HCT116 (cell line): ENCODE measurements at regions not wholly inside any gene's neighbourhood (a gene's known extent, or its start where the extent isn't known, plus 50 kb on each side); places are given as distances from the start of the nearest gene placed in this dataset.

Experiments used
- ATAC-seq: fragments of 200-7000 bp; cut with Tn5 transposase; 2 replicates; pipeline ENCODE4 v1.9.1; 2020; ENCODE audit warnings: mild to moderate bottlenecking, moderate library complexity
- BruUV-seq: library from RNA; stranded (reverse); fragments of 400-500 nt; replicated peaks from 2 replicates; lab custom pipeline; 2021; lab: Mats Ljungman, UMichigan
- CTCF ChIA-PET: fragments of 300-600 bp; sonication (Branson Sonifier 250); formaldehyde crosslinking; loops from one replicate; lab custom pipeline; 2021; ENCODE audit warnings: antibody characterized with exemption; lab: Charles Lee
- POLR2A ChIA-PET: fragments of 300-600, 350-600 bp; sonication (Branson Sonifier 250); formaldehyde crosslinking; loops from one replicate; lab custom pipeline; 2021; ENCODE audit warnings: antibody characterized with exemption; lab: Charles Lee
- RAD21 ChIA-PET, 2 experiments: fragments of 300-600 bp; sonication (Branson Sonifier 250); formaldehyde crosslinking; loops; one replicate each; lab custom pipeline; 2023; ENCODE audit warnings: low total read pairs in 2 of 2; ENCODE audit not compliant: uncharacterized antibody in 2 of 2, unreplicated experiment in 2 of 2, low non-redundant PET in 1 of 2; lab: Charles Lee
- DNase-seq: peaks from one replicate; pipeline ENCODE4 v3.0.0-alpha.2; 2010; ENCODE audit warnings: low read depth, low spot score
- H2AFZ ChIP-seq: fragments of 200-600 bp; shearing (Covaris generic), sonication (generic); 2 replicates; pipeline ENCODE4 v1.6.1; 2017; ENCODE audit warnings: low read depth, mixed run types, mixed read lengths, antibody characterized with exemption, low read length; ENCODE audit not compliant: poor library complexity, severe bottlenecking
- H3K27ac ChIP-seq: 2 replicates; pipeline ENCODE4 v1.5.1; 2012; ENCODE audit warnings: low read depth, low read length
- H3K27me3 ChIP-seq: fragments of 200-600 bp; sonication (generic); 2 replicates; pipeline ENCODE4 v1.6.1; 2016; ENCODE audit warnings: mixed run types, low read length, mixed read lengths; ENCODE audit not compliant: insufficient read depth
- H3K36me3 ChIP-seq, 2 experiments: fragments of 200-500 bp in 1 of 2; fragments of 200-600 bp in 1 of 2; sonication (Bioruptor generic) in 1 of 2; sonication (generic) in 1 of 2; 2 replicates each; pipeline versions ENCODE4 v1.5.1 to v1.6.1; 2014 to 2016; ENCODE audit warnings: low read length in 2 of 2, inconsistent platforms in 1 of 2, mixed read lengths in 1 of 2, mixed run types in 1 of 2; ENCODE audit not compliant: insufficient read depth in 2 of 2, control insufficient read depth in 1 of 2
- H3K4me1 ChIP-seq, 2 experiments: fragments of 200-600 bp in 1 of 2; sonication (generic) in 1 of 2; 2 replicates each; pipeline versions ENCODE4 v1.5.1 to v1.6.1; 2012 to 2017; ENCODE audit warnings: low read length in 2 of 2, inconsistent platforms in 1 of 2, mild to moderate bottlenecking in 1 of 2, mixed read lengths in 1 of 2, mixed run types in 1 of 2, moderate library complexity in 1 of 2; ENCODE audit not compliant: insufficient read depth in 2 of 2, control insufficient read depth in 1 of 2
- H3K4me2 ChIP-seq: fragments of 200-600 bp; sonication (generic); 2 replicates; pipeline ENCODE4 v1.6.1; 2017; ENCODE audit warnings: mixed run types, low read length, mixed read lengths
- H3K4me3 ChIP-seq, 2 experiments: fragments of 200-600 bp in 1 of 2; sonication (generic) in 1 of 2; replicated peaks in 1 of 2; 2 replicates each; pipeline ENCODE4 v1.5.1; 2011 to 2016; ENCODE audit warnings: low read length in 2 of 2, control low read depth in 1 of 2, low read depth in 1 of 2, mild to moderate bottlenecking in 1 of 2, mixed read lengths in 1 of 2, mixed run types in 1 of 2
- H3K79me2 ChIP-seq: fragments of 200-600 bp; sonication (generic); 2 replicates; pipeline ENCODE4 v1.6.1; 2017; ENCODE audit warnings: mild to moderate bottlenecking, mixed run types, low read length, moderate library complexity, mixed read lengths; ENCODE audit not compliant: insufficient read depth
- H3K9ac ChIP-seq: fragments of 200-600 bp; sonication (generic); 2 replicates; pipeline ENCODE4 v1.6.1; 2016; ENCODE audit warnings: low read length, mixed read lengths
- H3K9me2 ChIP-seq: fragments of 200-600 bp; sonication (generic), shearing (Covaris generic); 2 replicates; pipeline ENCODE4 v1.6.1; 2017; ENCODE audit warnings: mixed run types, mild to moderate bottlenecking, moderate library complexity; ENCODE audit not compliant: insufficient read depth
- H3K9me3 ChIP-seq, 2 experiments: fragments of 200-500 bp in 1 of 2; fragments of 200-600 bp in 1 of 2; sonication (Bioruptor generic) in 1 of 2; sonication (generic) in 1 of 2; 2 replicates each; pipeline ENCODE4 v1.6.1; 2014 to 2017; ENCODE audit warnings: low read length in 2 of 2, mixed read lengths in 2 of 2, inconsistent platforms in 1 of 2, low read depth in 1 of 2, mild to moderate bottlenecking in 1 of 2, mixed run types in 1 of 2, moderate library complexity in 1 of 2; ENCODE audit not compliant: control insufficient read depth in 1 of 2, insufficient read depth in 1 of 2
- H4K20me1 ChIP-seq: fragments of 200-600 bp; sonication (generic), shearing (Covaris generic); 2 replicates; pipeline ENCODE4 v1.6.1; 2017; ENCODE audit warnings: mixed run types, mild to moderate bottlenecking, moderate library complexity; ENCODE audit not compliant: insufficient read depth
- EGR1 ChIP-seq: IDR thresholded peaks from 2 replicates; pipeline ENCODE4 v1.6.1; 2012; ENCODE audit warnings: low read depth
- ELF1 ChIP-seq: IDR thresholded peaks from 2 replicates; pipeline ENCODE4 v1.6.1; 2012; ENCODE audit warnings: low read depth, borderline replicate concordance
- EZH2 ChIP-seq: fragments of 200-600 bp; sonication (generic); IDR thresholded peaks from 2 replicates; pipeline ENCODE4 v1.6.1; 2017; ENCODE audit warnings: antibody characterized with exemption, mixed run types
- JUND ChIP-seq: IDR thresholded peaks from 2 replicates; pipeline ENCODE4 v1.6.1; 2012
- POLR2A ChIP-seq: IDR thresholded peaks from 2 replicates; pipeline ENCODE4 v1.7.0; 2011; ENCODE audit warnings: borderline replicate concordance; ENCODE audit not compliant: insufficient read depth, insufficient read length; ENCODE audit errors: extremely low read depth
- RAD21 ChIP-seq: IDR thresholded peaks from 2 replicates; pipeline ENCODE4 v1.6.1; 2012; ENCODE audit warnings: low read depth, mild to moderate bottlenecking
- REST ChIP-seq: IDR thresholded peaks from 2 replicates; pipeline ENCODE4 v1.6.1; 2012; ENCODE audit warnings: low read depth
- SP1 ChIP-seq: IDR thresholded peaks from 2 replicates; pipeline ENCODE4 v1.6.1; 2012; ENCODE audit warnings: low read depth
- TCF7L2 ChIP-seq: IDR thresholded peaks from 2 replicates; pipeline ENCODE4 v1.7.0; 2011; ENCODE audit warnings: borderline replicate concordance, inconsistent platforms; ENCODE audit not compliant: insufficient read depth, insufficient read length; ENCODE audit errors: extremely low read depth
- YY1 ChIP-seq: IDR thresholded peaks from 2 replicates; pipeline ENCODE4 v1.6.1; 2011; ENCODE audit warnings: low read length, low read depth, moderate library complexity, mild to moderate bottlenecking; ENCODE audit not compliant: insufficient replicate concordance; ENCODE audit errors: extremely low read depth
- ZFX ChIP-seq: fragments of 450-650 bp; IDR thresholded peaks from 2 replicates; pipeline ENCODE4 v1.6.1; 2017
- intact Hi-C: fragments of 100-400 bp; cut with micrococcal nuclease; formaldehyde crosslinking; loops from 2 replicates; pipeline ENCODE4 v1.10.0; 2022
- TF ChIP-seq, protein P1 (sequence below), 3 experiments: fragments of 200-600 bp in 1 of 3; sonication (generic) in 1 of 3; IDR thresholded peaks in 2 of 3; conservative IDR thresholded peaks in 1 of 3; 2 replicates each; pipeline ENCODE4 v1.5.1; 2012 to 2017; ENCODE audit warnings: low read depth in 2 of 3, low read length in 2 of 3, antibody characterized with exemption in 1 of 3, borderline replicate concordance in 1 of 3, control low read depth in 1 of 3, mild to moderate bottlenecking in 1 of 3, mixed read lengths in 1 of 3, mixed run types in 1 of 3, moderate library complexity in 1 of 3; ENCODE audit not compliant: insufficient read depth in 1 of 3

- peak; percentile 75 for ATAC-seq
Observed at GRCh38 chrX:107537815-107538214, 88.4 kb downstream of the FRMPD3 start.

GRCh38 chrX:107541244-107541643 is 87.1 kb upstream of the PRPS1 start:
- H4K20me1 ChIP-seq, result no peaks in the 10 kb centered on the region
- POLR2A ChIA-PET, result no interaction called here
- no peaks in the 10 kb centered on the region for H3K79me2 ChIP-seq
- no peaks in the 10 kb centered on the region for H3K27me3 ChIP-seq
- DNase-seq, result no peak
- no peak overlapping the region for H3K4me2 ChIP-seq
- RAD21 ChIA-PET, result interaction anchor here in 1 of 2 experiments (1.2 kb wide), 1 partner anchor 236 kb away, joined by 3 read pairs; the partner anchor contains the start of gene NCBP2L
- ATAC-seq, result no peak
- H3K36me3 ChIP-seq, result no peaks in the 10 kb centered on the region
- CTCF ChIA-PET, result no interaction called here
- H3K4me3 ChIP-seq, result no peak overlapping the region
- H3K4me1 ChIP-seq, result no peaks in the 10 kb centered on the region
- H3K9ac ChIP-seq, result no peak overlapping the region
- no peaks in the 10 kb centered on the region for H3K9me3 ChIP-seq
- H3K9me2 ChIP-seq, result no peaks in the 10 kb centered on the region
- intact Hi-C loops, result loop anchor here (5.0 kb wide), 1 partner anchor 236 kb away; the partner anchor contains the start of genes NCBP2L and TSC22D3
- no peak overlapping the region for H2AFZ ChIP-seq
- BruUV-seq, result no TSS peak
- no peak overlapping the region for H3K27ac ChIP-seq
- TF ChIP-seq REST (no peak), EZH2 (no peak), TCF7L2 (no peak), EGR1 (no peak), ELF1 (no peak), POLR2A (no peak)
- TF ChIP-seq, protein P1, sequence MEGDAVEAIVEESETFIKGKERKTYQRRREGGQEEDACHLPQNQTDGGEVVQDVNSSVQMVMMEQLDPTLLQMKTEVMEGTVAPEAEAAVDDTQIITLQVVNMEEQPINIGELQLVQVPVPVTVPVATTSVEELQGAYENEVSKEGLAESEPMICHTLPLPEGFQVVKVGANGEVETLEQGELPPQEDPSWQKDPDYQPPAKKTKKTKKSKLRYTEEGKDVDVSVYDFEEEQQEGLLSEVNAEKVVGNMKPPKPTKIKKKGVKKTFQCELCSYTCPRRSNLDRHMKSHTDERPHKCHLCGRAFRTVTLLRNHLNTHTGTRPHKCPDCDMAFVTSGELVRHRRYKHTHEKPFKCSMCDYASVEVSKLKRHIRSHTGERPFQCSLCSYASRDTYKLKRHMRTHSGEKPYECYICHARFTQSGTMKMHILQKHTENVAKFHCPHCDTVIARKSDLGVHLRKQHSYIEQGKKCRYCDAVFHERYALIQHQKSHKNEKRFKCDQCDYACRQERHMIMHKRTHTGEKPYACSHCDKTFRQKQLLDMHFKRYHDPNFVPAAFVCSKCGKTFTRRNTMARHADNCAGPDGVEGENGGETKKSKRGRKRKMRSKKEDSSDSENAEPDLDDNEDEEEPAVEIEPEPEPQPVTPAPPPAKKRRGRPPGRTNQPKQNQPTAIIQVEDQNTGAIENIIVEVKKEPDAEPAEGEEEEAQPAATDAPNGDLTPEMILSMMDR (IDR thresholded peaks at IDR 0.05 in 2 of 3, conservative IDR thresholded peaks at IDR 0.05 in 1 of 3; ENCODE audit: borderline replicate concordance in 1 of 3, insufficient read depth in 1 of 3, low read depth in 2 of 3, low read length in 2 of 3), result no peak

More at GRCh38 chrX:107537815-107538214, 88.4 kb downstream of the FRMPD3 start:
- Histone ChIP-seq H3K9me2 (no peaks in the 10 kb centered on the region), H2AFZ (no peak overlapping the region), H3K79me2 (no peaks in the 10 kb centered on the region), H3K4me2 (no peak overlapping the region), H3K27ac (no peak overlapping the region), H3K27me3 (no peaks in the 10 kb centered on the region), H3K4me3 (no peak overlapping the region), H3K9me3 (no peaks in the 10 kb centered on the region), H3K36me3 (no peaks in the 10 kb centered on the region), H3K4me1 (no peaks in the 10 kb centered on the region), H3K9ac (no peak overlapping the region), H4K20me1 (no peaks in the 10 kb centered on the region)
- TF ChIP-seq RAD21, result peak; percentile 67
- TF ChIP-seq YY1, result no peak
- TF ChIP-seq SP1, result no peak
- TF ChIP-seq ZFX, result no peak
- TF ChIP-seq JUND, result no peak
- TF ChIP-seq, protein P1 (IDR thresholded peaks at IDR 0.05 in 2 of 3, conservative IDR thresholded peaks at IDR 0.05 in 1 of 3; ENCODE audit: borderline replicate concordance in 1 of 3, insufficient read depth in 1 of 3, low read depth in 2 of 3, low read length in 2 of 3), result peak; percentile 35 to 54 (median 47); a peak in 4 of 6 replicates
- RAD21 ChIA-PET, result no interaction called here
- POLR2A ChIA-PET, result no interaction called here
- BruUV-seq, result no TSS peak
- CTCF ChIA-PET, result interaction anchor here (1.0 kb wide), 1 partner anchor 10 kb away, joined by 4 read pairs; no protein-coding TSS in a partner anchor
- DNase-seq, result peak; percentile 31
- intact Hi-C loops, result loop anchor here (5.0 kb wide), 1 partner anchor 354 kb away; no protein-coding TSS in a partner anchor
